ENCODE measurements at regions not wholly inside any gene's neighbourhood (a gene's known extent, or its start where the extent isn't known, plus 50 kb on each side); places are given as distances from the start of the nearest gene placed in this dataset.

DNA sequence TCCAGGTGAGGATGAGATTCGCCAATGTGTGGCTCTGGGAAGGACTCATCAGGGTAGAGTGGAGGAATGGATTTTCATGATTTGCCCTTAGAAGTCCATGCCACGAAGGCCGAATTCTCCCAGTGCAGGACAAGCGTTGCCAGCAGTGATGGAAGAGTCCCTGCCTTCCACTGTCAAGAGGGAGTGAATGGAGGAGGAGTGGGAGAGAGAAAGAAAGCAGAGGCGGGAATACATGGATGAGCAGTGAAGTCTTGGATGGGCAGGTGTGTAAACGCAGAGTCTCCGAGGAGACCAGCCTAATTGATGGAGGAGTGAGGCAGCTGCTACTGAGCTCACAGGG, 419.2 kb downstream of the GLRX3 start:
- TF ChIP-seq, protein P1, sequence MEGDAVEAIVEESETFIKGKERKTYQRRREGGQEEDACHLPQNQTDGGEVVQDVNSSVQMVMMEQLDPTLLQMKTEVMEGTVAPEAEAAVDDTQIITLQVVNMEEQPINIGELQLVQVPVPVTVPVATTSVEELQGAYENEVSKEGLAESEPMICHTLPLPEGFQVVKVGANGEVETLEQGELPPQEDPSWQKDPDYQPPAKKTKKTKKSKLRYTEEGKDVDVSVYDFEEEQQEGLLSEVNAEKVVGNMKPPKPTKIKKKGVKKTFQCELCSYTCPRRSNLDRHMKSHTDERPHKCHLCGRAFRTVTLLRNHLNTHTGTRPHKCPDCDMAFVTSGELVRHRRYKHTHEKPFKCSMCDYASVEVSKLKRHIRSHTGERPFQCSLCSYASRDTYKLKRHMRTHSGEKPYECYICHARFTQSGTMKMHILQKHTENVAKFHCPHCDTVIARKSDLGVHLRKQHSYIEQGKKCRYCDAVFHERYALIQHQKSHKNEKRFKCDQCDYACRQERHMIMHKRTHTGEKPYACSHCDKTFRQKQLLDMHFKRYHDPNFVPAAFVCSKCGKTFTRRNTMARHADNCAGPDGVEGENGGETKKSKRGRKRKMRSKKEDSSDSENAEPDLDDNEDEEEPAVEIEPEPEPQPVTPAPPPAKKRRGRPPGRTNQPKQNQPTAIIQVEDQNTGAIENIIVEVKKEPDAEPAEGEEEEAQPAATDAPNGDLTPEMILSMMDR (IDR thresholded peaks at IDR 0.05; ENCODE audit: extremely low read depth, missing control alignments): no peak
- DNase-seq (ENCODE audit: low spot score): no peak

DNA sequence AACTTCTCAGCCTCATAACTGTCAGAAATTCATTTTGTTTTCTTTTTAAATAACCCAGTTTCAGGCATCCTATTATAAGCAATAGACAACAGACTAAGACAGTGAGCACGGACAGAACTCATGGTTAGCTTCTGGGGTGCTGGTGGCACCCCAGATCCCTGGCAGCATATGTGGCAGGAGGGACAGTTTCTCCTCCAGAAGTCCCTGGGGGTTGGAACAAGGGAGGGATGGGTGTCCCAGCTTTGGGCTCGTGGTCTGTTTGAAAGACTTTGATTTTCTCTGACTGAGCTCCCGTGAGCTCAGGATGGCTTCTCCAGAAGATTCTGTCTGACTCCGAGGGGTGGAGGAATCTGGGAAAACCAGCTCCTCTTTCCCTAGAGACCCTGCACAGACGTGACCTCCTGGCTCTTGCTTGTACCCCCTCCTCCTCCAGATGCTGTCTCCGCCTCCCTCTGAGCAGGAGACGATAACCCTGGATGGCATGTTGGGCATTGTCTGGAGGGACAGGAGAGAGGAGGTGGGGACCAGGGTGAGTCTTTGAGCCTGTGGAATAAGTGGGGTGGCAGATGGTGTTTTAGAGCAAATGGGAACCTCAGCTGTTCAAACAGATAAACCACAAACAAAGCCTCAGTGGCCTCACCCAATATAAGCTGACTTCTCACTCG, 421.1 kb downstream of the GLRX3 start:
- TF ChIP-seq, protein P1 (IDR thresholded peaks at IDR 0.05; ENCODE audit: extremely low read depth, missing control alignments): no peak
- no peak for DNase-seq (ENCODE audit: low spot score)

DNA sequence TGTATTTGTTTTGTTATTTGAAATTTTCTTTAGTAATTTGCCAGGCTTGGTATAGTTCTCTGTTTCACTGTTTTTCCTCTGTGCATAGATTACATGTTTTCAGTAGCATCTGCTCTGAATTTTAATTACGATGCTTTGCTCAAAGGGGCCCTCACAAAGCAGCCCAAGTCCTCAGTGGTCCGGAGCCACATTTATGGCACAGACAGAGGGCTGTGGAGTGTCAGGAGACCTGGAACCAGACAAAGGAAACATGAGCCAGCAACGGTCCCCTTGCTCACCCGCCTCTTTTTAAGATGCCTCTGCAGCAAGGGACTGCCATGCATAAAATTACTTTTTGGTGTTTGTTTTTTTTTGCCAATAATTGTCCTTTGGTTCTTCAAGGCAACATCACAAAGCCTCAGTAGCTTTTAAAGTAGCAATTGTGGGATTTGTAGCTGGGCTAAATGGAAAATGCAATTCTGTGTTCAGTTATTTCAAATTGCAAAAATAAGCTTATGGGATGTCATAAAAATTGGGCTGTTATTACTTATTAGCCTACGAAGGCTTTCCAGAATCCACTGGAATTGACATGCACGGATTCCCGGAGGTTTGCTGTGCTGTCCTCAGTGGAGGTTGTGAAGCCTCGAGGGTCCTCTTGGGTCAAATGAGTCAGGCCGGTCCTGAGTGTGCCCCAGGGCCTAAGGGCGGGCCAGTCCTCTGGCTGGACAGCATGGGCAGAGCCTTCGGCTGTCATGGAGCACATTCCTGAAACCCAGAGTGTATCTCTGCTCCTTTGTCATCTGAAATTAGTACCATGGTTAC, 422.8 kb downstream of the GLRX3 start:
- TF ChIP-seq, protein P1 (IDR thresholded peaks at IDR 0.05; ENCODE audit: extremely low read depth, missing control alignments): no peak
- DNase-seq (ENCODE audit: low spot score): no peak

DNA sequence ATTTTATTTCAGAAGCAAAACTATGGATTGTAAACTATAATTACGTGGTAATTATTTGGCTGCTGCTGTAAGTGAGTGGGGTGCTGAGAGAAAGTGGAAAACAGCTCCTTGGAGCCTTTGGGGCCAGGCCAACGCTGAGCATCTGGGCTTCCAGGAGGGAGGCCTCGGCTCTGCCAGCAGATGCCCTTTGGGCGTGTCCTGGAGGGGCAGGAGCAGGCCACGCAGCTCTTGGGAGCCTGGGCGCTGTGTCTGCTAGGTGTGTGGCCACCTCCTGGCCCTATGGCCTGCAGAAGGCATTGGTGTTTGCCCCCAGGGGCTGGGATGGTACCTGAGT, 423.3 kb downstream of the GLRX3 start:
- DNase-seq (ENCODE audit: low spot score): no peak
- TF ChIP-seq, protein P1 (IDR thresholded peaks at IDR 0.05; ENCODE audit: extremely low read depth, missing control alignments): no peak

DNA sequence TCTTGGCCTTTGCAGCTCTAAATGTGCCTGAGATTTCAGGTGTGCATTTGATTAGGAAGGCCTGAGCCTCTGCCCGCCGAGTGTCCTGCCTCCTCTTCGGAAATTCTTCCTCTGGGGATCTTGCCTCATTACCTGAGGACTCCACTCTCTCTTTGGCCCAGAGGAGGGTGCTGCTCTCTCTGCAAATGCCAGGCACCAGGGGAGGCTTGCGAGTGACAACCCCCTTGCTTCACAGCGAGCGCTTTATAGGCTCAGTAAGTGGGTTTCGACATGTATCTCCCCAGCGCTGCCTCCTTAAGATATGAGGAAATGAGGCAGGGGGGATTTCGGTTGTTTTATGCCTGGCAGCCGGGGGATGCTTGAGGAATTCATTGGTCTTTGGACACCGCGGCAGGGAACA, 423.9 kb downstream of the GLRX3 start:
- TF ChIP-seq, protein P1 (IDR thresholded peaks at IDR 0.05; ENCODE audit: extremely low read depth, missing control alignments): no peak
- DNase-seq (ENCODE audit: low spot score): no peak

DNA sequence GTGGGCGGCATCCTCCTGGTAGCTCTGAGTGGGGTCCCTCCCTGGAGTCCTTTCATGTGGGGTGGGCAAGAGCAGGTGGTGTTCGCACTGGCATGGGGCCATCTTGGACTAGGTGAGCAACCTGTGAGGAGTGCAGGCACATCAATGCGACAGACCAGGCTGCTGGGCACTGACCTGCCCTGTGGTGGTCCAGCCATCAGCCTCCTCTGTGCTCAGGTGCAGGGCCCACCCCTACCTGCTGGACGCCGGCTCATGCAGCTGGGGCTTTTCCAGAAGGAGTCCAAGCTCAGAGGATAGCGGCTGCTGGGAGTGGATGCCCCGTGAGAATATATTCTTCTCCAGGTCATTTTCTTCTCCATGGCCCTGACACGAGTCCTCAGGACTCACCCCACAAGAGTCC, 424.4 kb downstream of the GLRX3 start:
- TF ChIP-seq, protein P1 (IDR thresholded peaks at IDR 0.05; ENCODE audit: extremely low read depth, missing control alignments): no peak
- no peak for DNase-seq (ENCODE audit: low spot score)

DNA sequence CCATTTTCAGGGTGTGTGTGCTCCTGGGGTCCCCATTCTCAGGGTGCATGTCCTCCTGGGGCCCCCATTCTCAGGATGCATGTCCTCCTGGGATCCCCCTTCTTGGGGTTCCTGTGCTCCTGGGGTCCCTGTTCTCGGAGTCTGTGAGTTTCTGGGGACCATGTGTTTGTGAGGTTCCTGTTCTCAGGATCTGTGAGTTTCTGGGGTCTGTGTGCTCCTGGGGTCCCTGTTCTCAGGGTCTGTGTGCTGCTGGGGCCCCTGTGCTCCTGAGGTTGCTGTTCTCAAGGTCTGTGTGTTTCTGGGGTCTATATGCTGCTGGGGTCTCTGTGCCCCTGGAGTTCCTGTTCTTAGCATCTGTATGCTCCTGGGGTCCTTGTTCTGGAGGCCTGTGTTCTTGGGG, 425.5 kb downstream of the GLRX3 start:
- DNase-seq (ENCODE audit: low spot score): no peak
- TF ChIP-seq, protein P1 (IDR thresholded peaks at IDR 0.05; ENCODE audit: extremely low read depth, missing control alignments): no peak
